Thyroid gland (tissue), 4 donors: ENCODE measurements at regions not wholly inside any gene's neighbourhood (a gene's known extent, or its start where the extent isn't known, plus 50 kb on each side); places are given as distances from the start of the nearest gene placed in this dataset.
"Not testable (repeated sequence)": the region's sequence is repeated elsewhere in the genome, so short reads cannot be mapped to it uniquely, and the experiment has no call there.

Experiments used
- DNase-seq, 2 donors: peaks; one replicate each; pipeline ENCODE4 v3.0.0-alpha.2; 2019
- H3K27ac ChIP-seq, 3 donors: fragments of 200-600 bp; sonication (generic); 1 replicate in 2 of 3; 2 replicates in 1 of 3; pipeline ENCODE4 v1.5.1; 2016 to 2019; ENCODE audit warnings: mild to moderate bottlenecking in 1 of 3, moderate library complexity in 1 of 3
- H3K27me3 ChIP-seq: fragments of 200-600 bp; sonication (generic); one replicate; pipeline ENCODE4 v1.5.1; 2019
- H3K36me3 ChIP-seq, 2 donors: fragments of 200-600 bp; sonication (generic); one replicate each; pipeline ENCODE4 v1.5.1; 2016 to 2019
- H3K4me1 ChIP-seq, 2 donors: fragments of 200-600 bp; sonication (generic); one replicate each; pipeline ENCODE4 v1.5.1; 2017 to 2019
- H3K4me3 ChIP-seq, 3 donors: fragments of 200-600 bp; sonication (generic); replicated peaks in 1 of 3; 1 replicate in 2 of 3; 2 replicates in 1 of 3; pipeline ENCODE4 v1.5.1; 2016; ENCODE audit warnings: mild to moderate bottlenecking in 1 of 3
- H3K9me3 ChIP-seq: fragments of 200-600 bp; sonication (generic); one replicate; pipeline ENCODE4 v1.5.1; 2017
- POLR2A ChIP-seq, 2 donors: fragments of 450-650 bp; IDR thresholded peaks; one replicate each; pipeline ENCODE4 v1.6.1; 2017; ENCODE audit warnings: antibody characterized with exemption in 2 of 2, mild to moderate bottlenecking in 2 of 2, moderate library complexity in 1 of 2
- WGBS, 2 donors: methylation state at CpG; one replicate each; pipeline ENCODE4 v1.1.5; 2017; 5-methylcytosine and 5-hydroxymethylcytosine counted together
- intact Hi-C: fragments of 100-400 bp; cut with DNase I; formaldehyde crosslinking; loops from one replicate; pipeline ENCODE4 v1.15.1; 2023
- TF ChIP-seq, protein P1 (sequence below), 6 experiments: fragments of 200-600 bp in 3 of 6; fragments of 450-650 bp in 3 of 6; sonication (generic) in 3 of 6; IDR thresholded peaks; one replicate each; pipeline ENCODE4 v1.5.1; 2016 to 2019; ENCODE audit warnings: antibody characterized with exemption in 6 of 6, mild to moderate bottlenecking in 2 of 6, inconsistent platforms in 1 of 6, moderate library complexity in 1 of 6

DNA sequence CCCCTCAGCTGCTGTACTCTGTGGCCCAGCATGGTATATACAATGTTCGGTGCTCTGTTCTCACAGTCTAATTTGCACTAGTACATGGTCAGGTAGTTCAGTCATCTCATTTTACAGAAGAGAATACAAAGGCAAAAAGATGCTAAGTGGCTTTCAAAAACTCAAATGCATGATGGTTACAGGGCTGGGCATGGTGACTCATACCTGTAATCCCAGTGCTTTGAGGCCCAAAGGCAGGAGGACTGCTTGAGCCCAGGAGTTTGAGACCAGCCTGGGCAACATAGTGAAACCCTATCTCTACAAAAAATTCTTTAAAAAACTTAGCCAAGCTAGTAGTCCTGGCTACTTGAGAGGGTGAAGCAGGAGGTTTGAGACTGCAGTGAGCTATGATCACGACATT is 210.5 kb upstream of the KIT start:
- Histone ChIP-seq H3K4me1 (no peaks in the 10 kb centered on the region), H3K27me3 (no peaks in the 10 kb centered on the region), H3K36me3 (no peaks in the 10 kb centered on the region), H3K9me3 (no peaks in the 10 kb centered on the region), H3K27ac (no peak overlapping the region), H3K4me3 (no peak overlapping the region)
- TF ChIP-seq, protein P1, sequence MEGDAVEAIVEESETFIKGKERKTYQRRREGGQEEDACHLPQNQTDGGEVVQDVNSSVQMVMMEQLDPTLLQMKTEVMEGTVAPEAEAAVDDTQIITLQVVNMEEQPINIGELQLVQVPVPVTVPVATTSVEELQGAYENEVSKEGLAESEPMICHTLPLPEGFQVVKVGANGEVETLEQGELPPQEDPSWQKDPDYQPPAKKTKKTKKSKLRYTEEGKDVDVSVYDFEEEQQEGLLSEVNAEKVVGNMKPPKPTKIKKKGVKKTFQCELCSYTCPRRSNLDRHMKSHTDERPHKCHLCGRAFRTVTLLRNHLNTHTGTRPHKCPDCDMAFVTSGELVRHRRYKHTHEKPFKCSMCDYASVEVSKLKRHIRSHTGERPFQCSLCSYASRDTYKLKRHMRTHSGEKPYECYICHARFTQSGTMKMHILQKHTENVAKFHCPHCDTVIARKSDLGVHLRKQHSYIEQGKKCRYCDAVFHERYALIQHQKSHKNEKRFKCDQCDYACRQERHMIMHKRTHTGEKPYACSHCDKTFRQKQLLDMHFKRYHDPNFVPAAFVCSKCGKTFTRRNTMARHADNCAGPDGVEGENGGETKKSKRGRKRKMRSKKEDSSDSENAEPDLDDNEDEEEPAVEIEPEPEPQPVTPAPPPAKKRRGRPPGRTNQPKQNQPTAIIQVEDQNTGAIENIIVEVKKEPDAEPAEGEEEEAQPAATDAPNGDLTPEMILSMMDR (IDR thresholded peaks at IDR 0.05) = no peak
- TF ChIP-seq POLR2A (IDR thresholded peaks at IDR 0.05) = no peak
- intact Hi-C loops = loop anchor here (10.0 kb wide), 1 partner anchor 113 kb away; no protein-coding TSS in a partner anchor
- WGBS, 2 donors = 85 to 87% methylated on average over 2 of the region's 2 CpGs
- DNase-seq = no peak

- TF ChIP-seq, protein P1 (IDR thresholded peaks at IDR 0.05) = no peak
- TF ChIP-seq POLR2A (IDR thresholded peaks at IDR 0.05) = no peak
- intact Hi-C loops = loop anchor here (10.0 kb wide), 1 partner anchor 115 kb away; no protein-coding TSS in a partner anchor
- no peak overlapping the region for H3K27ac ChIP-seq
- WGBS, 2 donors = 95 to 98% methylated on average over 5 of the region's 5 CpGs
- H3K27me3 ChIP-seq = no peaks in the 10 kb centered on the region
- H3K4me1 ChIP-seq = no peaks in the 10 kb centered on the region
- H3K36me3 ChIP-seq = no peaks in the 10 kb centered on the region
- no peaks in the 10 kb centered on the region for H3K9me3 ChIP-seq
- DNase-seq = no peak
- H3K4me3 ChIP-seq = no peak overlapping the region
These were observed 207.8 kb upstream of the KIT start for GRCh38 chr4:54449999-54450398.

- H3K36me3 ChIP-seq, H3K9me3 ChIP-seq, H3K4me1 ChIP-seq, DNase-seq, H3K27ac ChIP-seq, H3K27me3 ChIP-seq, H3K4me3 ChIP-seq, intact Hi-C loops: not testable (repeated sequence)
- WGBS, 2 donors = 84 to 85% methylated on average over 9 of the region's 9 CpGs
These were observed 190.8 kb upstream of the KIT start for GRCh38 chr4:54466960-54467359.

- H3K36me3 ChIP-seq = no peaks in the 10 kb centered on the region
- no peak overlapping the region for H3K27ac ChIP-seq
- DNase-seq = no peak
- TF ChIP-seq, protein P1 (IDR thresholded peaks at IDR 0.05) = no peak
- no peak for TF ChIP-seq POLR2A (IDR thresholded peaks at IDR 0.05)
- H3K4me3 ChIP-seq = no peak overlapping the region
- no peaks in the 10 kb centered on the region for H3K27me3 ChIP-seq
- no peaks in the 10 kb centered on the region for H3K4me1 ChIP-seq
- H3K9me3 ChIP-seq = no peaks in the 10 kb centered on the region
- intact Hi-C loops = no loop called here
- 76 to 80% methylated on average over 7 of the region's 7 CpGs for WGBS, 2 donors
These were observed 184.6 kb upstream of the KIT start for GRCh38 chr4:54473077-54473545.

GRCh38 chr4:54473798-54474197 is 184.0 kb upstream of the KIT start:
- no peaks in the 10 kb centered on the region for H3K27me3 ChIP-seq
- TF ChIP-seq POLR2A (IDR thresholded peaks at IDR 0.05) = no peak
- TF ChIP-seq, protein P1 (IDR thresholded peaks at IDR 0.05) = no peak
- intact Hi-C loops = no loop called here
- no peak for DNase-seq
- whole genome bisulfite sequencing, 2 donors = 86 to 91% methylated on average over 6 of the region's 6 CpGs
- H3K4me1 ChIP-seq = no peaks in the 10 kb centered on the region
- H3K27ac ChIP-seq = no peak overlapping the region
- no peaks in the 10 kb centered on the region for H3K9me3 ChIP-seq
- no peak overlapping the region for H3K4me3 ChIP-seq
- H3K36me3 ChIP-seq = no peaks in the 10 kb centered on the region

GRCh38 chr4:54475546-54475945 is 182.2 kb upstream of the KIT start:
- DNase-seq = no peak
- TF ChIP-seq POLR2A (IDR thresholded peaks at IDR 0.05) = no peak
- TF ChIP-seq, protein P1 (IDR thresholded peaks at IDR 0.05) = no peak
- H3K36me3 ChIP-seq = no peaks in the 10 kb centered on the region
- H3K4me1 ChIP-seq = no peaks in the 10 kb centered on the region
- H3K9me3 ChIP-seq = no peaks in the 10 kb centered on the region
- H3K4me3 ChIP-seq = no peak overlapping the region
- H3K27ac ChIP-seq = no peak overlapping the region
- no peaks in the 10 kb centered on the region for H3K27me3 ChIP-seq
- intact Hi-C loops = no loop called here
